ENCODE measurements at regions not wholly inside any gene's neighbourhood (a gene's known extent, or its start where the extent isn't known, plus 50 kb on each side); places are given as distances from the start of the nearest gene placed in this dataset.

DNA sequence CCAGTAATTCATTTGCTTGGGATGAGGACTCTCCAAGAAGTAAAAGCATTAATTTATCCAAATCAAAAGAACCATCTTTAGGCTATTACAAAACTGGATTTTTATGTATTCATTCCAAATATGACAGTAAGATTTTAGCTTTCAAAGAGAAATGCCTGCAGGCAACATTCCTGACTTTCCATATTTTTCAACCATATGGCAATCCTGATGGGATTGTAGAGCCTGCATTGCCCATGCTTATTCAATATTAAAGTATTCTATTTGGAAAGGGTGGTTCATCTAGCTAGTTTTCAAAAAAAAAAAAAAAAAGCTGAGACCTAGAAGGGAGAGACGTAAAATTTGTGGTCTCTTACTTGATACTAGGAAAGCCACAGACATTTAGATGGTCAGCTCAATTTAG, 1253.7 kb downstream of the LRFN5 start:
- TF ChIP-seq, protein P1, sequence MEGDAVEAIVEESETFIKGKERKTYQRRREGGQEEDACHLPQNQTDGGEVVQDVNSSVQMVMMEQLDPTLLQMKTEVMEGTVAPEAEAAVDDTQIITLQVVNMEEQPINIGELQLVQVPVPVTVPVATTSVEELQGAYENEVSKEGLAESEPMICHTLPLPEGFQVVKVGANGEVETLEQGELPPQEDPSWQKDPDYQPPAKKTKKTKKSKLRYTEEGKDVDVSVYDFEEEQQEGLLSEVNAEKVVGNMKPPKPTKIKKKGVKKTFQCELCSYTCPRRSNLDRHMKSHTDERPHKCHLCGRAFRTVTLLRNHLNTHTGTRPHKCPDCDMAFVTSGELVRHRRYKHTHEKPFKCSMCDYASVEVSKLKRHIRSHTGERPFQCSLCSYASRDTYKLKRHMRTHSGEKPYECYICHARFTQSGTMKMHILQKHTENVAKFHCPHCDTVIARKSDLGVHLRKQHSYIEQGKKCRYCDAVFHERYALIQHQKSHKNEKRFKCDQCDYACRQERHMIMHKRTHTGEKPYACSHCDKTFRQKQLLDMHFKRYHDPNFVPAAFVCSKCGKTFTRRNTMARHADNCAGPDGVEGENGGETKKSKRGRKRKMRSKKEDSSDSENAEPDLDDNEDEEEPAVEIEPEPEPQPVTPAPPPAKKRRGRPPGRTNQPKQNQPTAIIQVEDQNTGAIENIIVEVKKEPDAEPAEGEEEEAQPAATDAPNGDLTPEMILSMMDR (IDR thresholded peaks at IDR 0.05), result no peak
- TF ChIP-seq, protein P2, sequence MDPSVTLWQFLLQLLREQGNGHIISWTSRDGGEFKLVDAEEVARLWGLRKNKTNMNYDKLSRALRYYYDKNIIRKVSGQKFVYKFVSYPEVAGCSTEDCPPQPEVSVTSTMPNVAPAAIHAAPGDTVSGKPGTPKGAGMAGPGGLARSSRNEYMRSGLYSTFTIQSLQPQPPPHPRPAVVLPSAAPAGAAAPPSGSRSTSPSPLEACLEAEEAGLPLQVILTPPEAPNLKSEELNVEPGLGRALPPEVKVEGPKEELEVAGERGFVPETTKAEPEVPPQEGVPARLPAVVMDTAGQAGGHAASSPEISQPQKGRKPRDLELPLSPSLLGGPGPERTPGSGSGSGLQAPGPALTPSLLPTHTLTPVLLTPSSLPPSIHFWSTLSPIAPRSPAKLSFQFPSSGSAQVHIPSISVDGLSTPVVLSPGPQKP (IDR thresholded peaks at IDR 0.05; ENCODE audit: low read depth, low read length), result no peak
- no peak for TF ChIP-seq POLR2A (IDR thresholded peaks at IDR 0.05; ENCODE audit: low read length)
- TF ChIP-seq POLR2AphosphoS2 (conservative IDR thresholded peaks at IDR 0.05; ENCODE audit: low read length), result no peak
- TF ChIP-seq GATA3 (IDR thresholded peaks at IDR 0.05; ENCODE audit: borderline replicate concordance), result no peak
- no peak for TF ChIP-seq MYC (IDR thresholded peaks at IDR 0.05; ENCODE audit: borderline replicate concordance, low read length)
- TF ChIP-seq, protein P3, sequence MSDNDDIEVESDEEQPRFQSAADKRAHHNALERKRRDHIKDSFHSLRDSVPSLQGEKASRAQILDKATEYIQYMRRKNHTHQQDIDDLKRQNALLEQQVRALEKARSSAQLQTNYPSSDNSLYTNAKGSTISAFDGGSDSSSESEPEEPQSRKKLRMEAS (IDR thresholded peaks at IDR 0.05), result no peak
- TF ChIP-seq PHF8 (IDR thresholded peaks at IDR 0.05; ENCODE audit: borderline replicate concordance, low read depth), result no peak
- TF ChIP-seq HOXB13 (CRISPR knock-in tag; IDR thresholded peaks at IDR 0.05; ENCODE audit: low read depth), result no peak
- TF ChIP-seq CEBPB (IDR thresholded peaks at IDR 0.05), result no peak
- TF ChIP-seq NR3C1 (IDR thresholded peaks at IDR 0.05), result no peak
- TF ChIP-seq ZFP36 (IDR thresholded peaks at IDR 0.05; ENCODE audit: borderline replicate concordance, partially characterized antibody), result no peak
- TF ChIP-seq JUN (IDR thresholded peaks at IDR 0.05), result no peak
- no peak for TF ChIP-seq RNF2 (IDR thresholded peaks at IDR 0.05; ENCODE audit: borderline replicate concordance, low read depth)
